Neural cell (in vitro differentiated cells): ENCODE measurements at regions not wholly inside any gene's neighbourhood (a gene's known extent, or its start where the extent isn't known, plus 50 kb on each side); places are given as distances from the start of the nearest gene placed in this dataset.
"Not testable (repeated sequence)": the region's sequence is repeated elsewhere in the genome, so short reads cannot be mapped to it uniquely, and the experiment has no call there.

Experiments used
- H2AFZ ChIP-seq: fragments of 200-600, 300-800 bp; sonication (generic), shearing (Covaris generic); 2 replicates; pipeline ENCODE4 v1.6.0; 2014; ENCODE audit warnings: low read depth, mild to moderate bottlenecking, antibody characterized with exemption, low read length, moderate library complexity
- H3F3A ChIP-seq: fragments of 200-600 bp; shearing (Covaris generic); 2 replicates; pipeline ENCODE4 v1.6.1; 2016; ENCODE audit warnings: mild to moderate bottlenecking, moderate library complexity, mixed read lengths, antibody characterized with exemption, low read length; ENCODE audit not compliant: insufficient read depth, poor library complexity, severe bottlenecking
- H3K27ac ChIP-seq: fragments of 200-600, 300-800 bp; sonication (generic), shearing (Covaris generic); 2 replicates; pipeline ENCODE4 v1.5.1; 2014; ENCODE audit warnings: mild to moderate bottlenecking, low read length, moderate library complexity
- H3K27me3 ChIP-seq: fragments of 300-800, 200-600 bp; sonication (generic), shearing (Covaris generic); 2 replicates; pipeline ENCODE4 v1.6.0; 2014; ENCODE audit warnings: mild to moderate bottlenecking, low read depth, low read length, moderate library complexity; ENCODE audit not compliant: insufficient read depth
- H3K36me3 ChIP-seq: fragments of 300-800, 200-600 bp; sonication (generic), shearing (Covaris generic); 2 replicates; pipeline ENCODE4 v1.5.1; 2014; ENCODE audit warnings: mild to moderate bottlenecking, antibody characterized with exemption, low read length, moderate library complexity; ENCODE audit not compliant: insufficient read depth
- H3K4me2 ChIP-seq: fragments of 300-800, 200-600 bp; sonication (generic), shearing (Covaris generic); 2 replicates; pipeline ENCODE4 v1.6.0; 2014; ENCODE audit warnings: mild to moderate bottlenecking, low read length
- H3K4me3 ChIP-seq: fragments of 300-800, 200-600 bp; sonication (generic), shearing (Covaris generic); 2 replicates; pipeline ENCODE4 v1.5.1; 2014; ENCODE audit warnings: mild to moderate bottlenecking, low read length, moderate library complexity
- H3K79me2 ChIP-seq: fragments of 200-600 bp; shearing (Covaris generic); replicated peaks from 2 replicates; pipeline ENCODE4 v1.6.0; 2014; ENCODE audit warnings: mild to moderate bottlenecking, low read length, moderate library complexity; ENCODE audit not compliant: insufficient read depth
- H3K9ac ChIP-seq: fragments of 300-800, 200-600 bp; sonication (generic), shearing (Covaris generic); 2 replicates; pipeline ENCODE4 v1.6.1; 2016; ENCODE audit warnings: mild to moderate bottlenecking, low read length, mixed read lengths
- H3K9me2 ChIP-seq: fragments of 200-600 bp; shearing (Covaris generic); 2 replicates; pipeline ENCODE4 v1.6.1; 2016; ENCODE audit warnings: mild to moderate bottlenecking, low read length, mixed read lengths; ENCODE audit not compliant: insufficient read depth
- H3K9me3 ChIP-seq: fragments of 200-600, 300-800 bp; sonication (generic), shearing (Covaris generic); 2 replicates; pipeline ENCODE4 v1.6.1; 2016; ENCODE audit warnings: mild to moderate bottlenecking, mixed run types, low read length, moderate library complexity, mixed read lengths
- H4K20me1 ChIP-seq: fragments of 200-600 bp; shearing (Covaris generic); 2 replicates; pipeline ENCODE4 v1.6.1; 2016; ENCODE audit warnings: mild to moderate bottlenecking, mixed run types; ENCODE audit not compliant: insufficient read depth
- CTCF ChIP-seq: fragments of 450-650 bp; IDR thresholded peaks from 2 replicates; pipeline ENCODE4 v1.5.1; 2014; ENCODE audit warnings: antibody characterized with exemption, mild to moderate bottlenecking, moderate library complexity; ENCODE audit not compliant: poor library complexity, severe bottlenecking
- EZH2 ChIP-seq: fragments of 200-600, 300-800 bp; shearing (Covaris generic), sonication (generic); IDR thresholded peaks from 2 replicates; pipeline ENCODE4 v1.6.1; 2014; ENCODE audit warnings: antibody characterized with exemption, low read length, borderline replicate concordance, mild to moderate bottlenecking; ENCODE audit not compliant: insufficient read depth, poor library complexity, severe bottlenecking
- MXI1 ChIP-seq: fragments of 450-650 bp; conservative IDR thresholded peaks from 2 replicates; pipeline ENCODE4 v1.6.1; 2014; ENCODE audit warnings: antibody characterized with exemption, mild to moderate bottlenecking; ENCODE audit not compliant: poor library complexity, severe bottlenecking
- POLR2AphosphoS5 ChIP-seq: IDR thresholded peaks from 2 replicates; pipeline ENCODE4 v1.6.1; 2012
- RAD21 ChIP-seq: fragments of 450-650 bp; conservative IDR thresholded peaks from 2 replicates; pipeline ENCODE4 v1.6.1; 2014; ENCODE audit warnings: antibody characterized with exemption, mild to moderate bottlenecking, moderate library complexity
- SMC3 ChIP-seq: fragments of 450-650 bp; conservative IDR thresholded peaks from 2 replicates; pipeline ENCODE4 v1.6.1; 2014; ENCODE audit warnings: antibody characterized with exemption, mild to moderate bottlenecking, moderate library complexity; ENCODE audit not compliant: poor library complexity
- TAF1 ChIP-seq: IDR thresholded peaks from 2 replicates; pipeline ENCODE4 v1.6.1; 2012; ENCODE audit warnings: low read depth
- TF ChIP-seq, protein P1 (sequence below): IDR thresholded peaks from 2 replicates; pipeline ENCODE4 v1.6.1; 2012; ENCODE audit warnings: borderline replicate concordance

GRCh38 chr7:113015034-113015645 is 71.5 kb downstream of the GPR85 start:
- H3K9me2 ChIP-seq = no peaks in the 10 kb centered on the region

DNA sequence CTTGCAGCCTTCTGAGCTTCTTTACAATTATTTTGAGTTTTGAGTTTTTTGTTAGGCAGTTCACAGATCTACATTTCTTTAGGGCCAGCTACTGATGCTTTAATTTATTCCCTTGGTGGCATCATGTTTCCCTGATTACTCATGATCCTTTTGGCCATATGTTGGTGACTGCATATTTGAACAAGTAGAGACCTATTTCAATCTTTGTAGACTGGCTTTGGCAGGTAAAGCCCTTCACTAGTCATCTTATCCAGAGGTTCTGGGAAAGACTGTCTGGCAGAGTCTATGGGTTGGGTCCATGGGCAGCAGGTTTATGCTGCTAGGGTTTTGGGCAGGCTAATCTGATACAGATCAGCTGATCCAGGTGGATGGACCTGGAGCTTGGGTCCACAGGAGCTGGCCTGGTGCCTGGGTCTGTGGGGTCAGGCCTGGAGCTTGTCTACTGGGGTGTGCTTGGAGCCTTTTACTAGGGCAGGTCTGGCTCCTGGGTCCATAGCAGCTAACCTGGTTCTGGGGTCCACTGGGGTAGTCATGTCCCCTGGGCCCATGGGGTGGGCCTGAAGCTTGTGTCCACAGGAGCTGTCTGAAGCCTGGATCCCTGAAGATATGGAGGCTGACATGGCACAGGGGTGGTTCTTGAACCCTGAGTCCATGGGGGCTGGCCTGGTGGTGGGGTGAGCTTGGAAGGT is 72.7 kb downstream of the GPR85 start:
- Histone ChIP-seq H3K4me2 (no peak overlapping the region), H2AFZ (no peak overlapping the region), H3K79me2 (no peaks in the 10 kb centered on the region), H4K20me1 (no peaks in the 10 kb centered on the region), H3K36me3 (no peaks in the 10 kb centered on the region), H3K27ac (no peak overlapping the region), H3K9ac (no peak overlapping the region), H3K27me3 (no peaks in the 10 kb centered on the region), H3F3A (no peaks in the 10 kb centered on the region), H3K9me3 (no peaks in the 10 kb centered on the region), H3K9me2 (no peaks in the 10 kb centered on the region), H3K4me3 (no peak overlapping the region)
- TF ChIP-seq, protein P1, sequence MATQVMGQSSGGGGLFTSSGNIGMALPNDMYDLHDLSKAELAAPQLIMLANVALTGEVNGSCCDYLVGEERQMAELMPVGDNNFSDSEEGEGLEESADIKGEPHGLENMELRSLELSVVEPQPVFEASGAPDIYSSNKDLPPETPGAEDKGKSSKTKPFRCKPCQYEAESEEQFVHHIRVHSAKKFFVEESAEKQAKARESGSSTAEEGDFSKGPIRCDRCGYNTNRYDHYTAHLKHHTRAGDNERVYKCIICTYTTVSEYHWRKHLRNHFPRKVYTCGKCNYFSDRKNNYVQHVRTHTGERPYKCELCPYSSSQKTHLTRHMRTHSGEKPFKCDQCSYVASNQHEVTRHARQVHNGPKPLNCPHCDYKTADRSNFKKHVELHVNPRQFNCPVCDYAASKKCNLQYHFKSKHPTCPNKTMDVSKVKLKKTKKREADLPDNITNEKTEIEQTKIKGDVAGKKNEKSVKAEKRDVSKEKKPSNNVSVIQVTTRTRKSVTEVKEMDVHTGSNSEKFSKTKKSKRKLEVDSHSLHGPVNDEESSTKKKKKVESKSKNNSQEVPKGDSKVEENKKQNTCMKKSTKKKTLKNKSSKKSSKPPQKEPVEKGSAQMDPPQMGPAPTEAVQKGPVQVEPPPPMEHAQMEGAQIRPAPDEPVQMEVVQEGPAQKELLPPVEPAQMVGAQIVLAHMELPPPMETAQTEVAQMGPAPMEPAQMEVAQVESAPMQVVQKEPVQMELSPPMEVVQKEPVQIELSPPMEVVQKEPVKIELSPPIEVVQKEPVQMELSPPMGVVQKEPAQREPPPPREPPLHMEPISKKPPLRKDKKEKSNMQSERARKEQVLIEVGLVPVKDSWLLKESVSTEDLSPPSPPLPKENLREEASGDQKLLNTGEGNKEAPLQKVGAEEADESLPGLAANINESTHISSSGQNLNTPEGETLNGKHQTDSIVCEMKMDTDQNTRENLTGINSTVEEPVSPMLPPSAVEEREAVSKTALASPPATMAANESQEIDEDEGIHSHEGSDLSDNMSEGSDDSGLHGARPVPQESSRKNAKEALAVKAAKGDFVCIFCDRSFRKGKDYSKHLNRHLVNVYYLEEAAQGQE = no peak
- TF ChIP-seq CTCF = no peak
- no peak for TF ChIP-seq POLR2AphosphoS5
- no peak for TF ChIP-seq EZH2
- no peak for TF ChIP-seq MXI1
- no peak for TF ChIP-seq RAD21

More at GRCh38 chr7:113015034-113015645, 71.5 kb downstream of the GPR85 start:
- Histone ChIP-seq H3K9ac (no peak overlapping the region), H3K36me3 (no peaks in the 10 kb centered on the region), H3K9me3 (no peaks in the 10 kb centered on the region), H3K79me2 (no peaks in the 10 kb centered on the region), H3K4me2 (no peak overlapping the region), H3F3A (no peaks in the 10 kb centered on the region), H3K4me3 (no peak overlapping the region), H3K27me3 (no peaks in the 10 kb centered on the region), H2AFZ (no peak overlapping the region), H3K27ac (no peak overlapping the region), H4K20me1 (no peaks in the 10 kb centered on the region)
- TF ChIP-seq MXI1 (no peak), POLR2AphosphoS5 (no peak), RAD21 (peak; percentile 91), SMC3 (peak; percentile 96), EZH2 (no peak), CTCF (peak; percentile 83), TAF1 (no peak)
- TF ChIP-seq, protein P1 = no peak

DNA sequence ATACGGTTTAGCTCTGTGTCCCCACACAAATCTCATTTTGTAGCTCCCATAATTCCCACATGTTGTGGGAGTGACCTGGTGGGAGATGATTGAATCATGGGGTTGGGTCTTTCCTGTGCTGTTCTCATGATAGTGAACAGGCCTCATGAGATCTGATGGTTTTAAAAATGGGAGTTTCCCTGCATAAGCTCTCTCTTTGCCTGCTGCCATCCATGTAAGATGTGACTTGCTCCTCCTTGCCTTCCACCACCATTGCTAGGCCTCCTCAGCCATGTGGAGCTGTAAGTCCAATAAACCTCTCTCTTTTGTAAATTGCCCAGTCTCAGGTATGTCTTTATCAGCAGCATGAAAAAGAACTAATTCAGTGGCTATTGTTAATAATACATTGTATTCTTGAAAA is 73.8 kb downstream of the GPR85 start:
- not testable (repeated sequence) for H3K36me3 ChIP-seq, H4K20me1 ChIP-seq, H3K27ac ChIP-seq, H2AFZ ChIP-seq, H3K9me2 ChIP-seq, H3K79me2 ChIP-seq, H3K27me3 ChIP-seq, H3K9me3 ChIP-seq, H3K4me2 ChIP-seq, H3K9ac ChIP-seq, H3K4me3 ChIP-seq, H3F3A ChIP-seq
